ENCODE measurements at regions not wholly inside any gene's neighbourhood (a gene's known extent, or its start where the extent isn't known, plus 50 kb on each side); places are given as distances from the start of the nearest gene placed in this dataset.

- H3K4me1 ChIP-seq: no peaks in the 10 kb centered on the region
- in situ Hi-C loops (cut with MboI; ENCODE audit: low sequenced_read_pairs): loop anchor here (25.0 kb wide), 3 partner anchors 655 to 905 kb away; no protein-coding TSS in a partner anchor
- H3K9me3 ChIP-seq: no peaks in the 10 kb centered on the region
- H3K27me3 ChIP-seq (ENCODE audit: low read depth): no peaks in the 10 kb centered on the region
- no peak overlapping the region for H3K4me3 ChIP-seq
- DNase-seq (ENCODE audit: low spot score in 2 of 2): no peak
- H3K36me3 ChIP-seq (replicated peaks): no peaks in the 10 kb centered on the region
Observed at GRCh38 chr4:138032222-138032621, 209.9 kb downstream of the SLC7A11 start.

GRCh38 chr4:138030375-138030774 is 211.8 kb downstream of the SLC7A11 start:
- no peak overlapping the region for H3K4me3 ChIP-seq
- in situ Hi-C loops (cut with MboI; ENCODE audit: low sequenced_read_pairs): loop anchor here (25.0 kb wide), 3 partner anchors 657 to 907 kb away; no protein-coding TSS in a partner anchor

GRCh38 chr4:138028923-138029322 is 213.2 kb downstream of the SLC7A11 start:
- DNase-seq (ENCODE audit: low spot score in 2 of 2): no peak
- no peaks in the 10 kb centered on the region for H3K4me1 ChIP-seq
- in situ Hi-C loops (cut with MboI; ENCODE audit: low sequenced_read_pairs): loop anchor here (25.0 kb wide), 3 partner anchors 658 to 908 kb away; no protein-coding TSS in a partner anchor
- H3K36me3 ChIP-seq (replicated peaks): no peaks in the 10 kb centered on the region
- H3K4me3 ChIP-seq: no peak overlapping the region
- no peaks in the 10 kb centered on the region for H3K27me3 ChIP-seq (ENCODE audit: low read depth)
- H3K9me3 ChIP-seq: no peaks in the 10 kb centered on the region

More at GRCh38 chr4:138030375-138030774, 211.8 kb downstream of the SLC7A11 start:
- no peaks in the 10 kb centered on the region for H3K36me3 ChIP-seq (replicated peaks)
- H3K4me1 ChIP-seq: no peaks in the 10 kb centered on the region
- no peaks in the 10 kb centered on the region for H3K9me3 ChIP-seq
- H3K27me3 ChIP-seq (ENCODE audit: low read depth): no peaks in the 10 kb centered on the region
- no peak for DNase-seq (ENCODE audit: low spot score in 2 of 2)

- Histone ChIP-seq H3K27me3 (ENCODE audit: low read depth) (no peaks in the 10 kb centered on the region), H3K4me3 (no peak overlapping the region), H3K9me3 (no peaks in the 10 kb centered on the region), H3K4me1 (no peaks in the 10 kb centered on the region), H3K36me3 (replicated peaks) (no peaks in the 10 kb centered on the region)
- in situ Hi-C loops (cut with MboI; ENCODE audit: low sequenced_read_pairs): no loop called here
- no peak for DNase-seq (ENCODE audit: low spot score in 2 of 2)
Observed at GRCh38 chr4:138021139-138021830, 220.9 kb downstream of the SLC7A11 start.

GRCh38 chr4:138014590-138015288 is 227.4 kb downstream of the SLC7A11 start:
- no peaks in the 10 kb centered on the region for H3K9me3 ChIP-seq
- no peaks in the 10 kb centered on the region for H3K27me3 ChIP-seq (ENCODE audit: low read depth)
- no peak overlapping the region for H3K4me3 ChIP-seq
- DNase-seq (ENCODE audit: low spot score in 2 of 2): no peak
- H3K36me3 ChIP-seq (replicated peaks): no peaks in the 10 kb centered on the region
- H3K4me1 ChIP-seq: no peaks in the 10 kb centered on the region
- in situ Hi-C loops (cut with MboI; ENCODE audit: low sequenced_read_pairs): no loop called here

- no peaks in the 10 kb centered on the region for H3K36me3 ChIP-seq (replicated peaks)
- H3K27me3 ChIP-seq (ENCODE audit: low read depth): no peaks in the 10 kb centered on the region
- H3K4me1 ChIP-seq: no peaks in the 10 kb centered on the region
- H3K9me3 ChIP-seq: no peaks in the 10 kb centered on the region
- no peak for DNase-seq (ENCODE audit: low spot score in 2 of 2)
- H3K4me3 ChIP-seq: no peak overlapping the region
- in situ Hi-C loops (cut with MboI; ENCODE audit: low sequenced_read_pairs): no loop called here
Observed at GRCh38 chr4:138013625-138014024, 228.5 kb downstream of the SLC7A11 start.

- Histone ChIP-seq H3K4me3 (no peak overlapping the region), H3K27me3 (ENCODE audit: low read depth) (no peaks in the 10 kb centered on the region), H3K4me1 (no peaks in the 10 kb centered on the region), H3K36me3 (replicated peaks) (no peaks in the 10 kb centered on the region), H3K9me3 (no peaks in the 10 kb centered on the region)
- in situ Hi-C loops (cut with MboI; ENCODE audit: low sequenced_read_pairs): no loop called here
- DNase-seq (ENCODE audit: low spot score in 2 of 2): no peak
Observed at GRCh38 chr4:138010639-138011038, 231.5 kb downstream of the SLC7A11 start.

GRCh38 chr4:138007572-138007971 is 234.6 kb downstream of the SLC7A11 start:
- H3K9me3 ChIP-seq: no peaks in the 10 kb centered on the region
- peaks cover 2% of the 10 kb centered on the region; the same call in 1 of the 2 replicates for H3K4me1 ChIP-seq
- H3K4me3 ChIP-seq: no peak overlapping the region
- in situ Hi-C loops (cut with MboI; ENCODE audit: low sequenced_read_pairs): no loop called here
- no peak for DNase-seq (ENCODE audit: low spot score in 2 of 2)
- no peaks in the 10 kb centered on the region for H3K36me3 ChIP-seq (replicated peaks)
- H3K27me3 ChIP-seq (ENCODE audit: low read depth): no peaks in the 10 kb centered on the region

GRCh38 chr4:138005486-138005885 is 236.7 kb downstream of the SLC7A11 start:
- DNase-seq (ENCODE audit: low spot score in 2 of 2): no peak
- no peak overlapping the region for H3K4me3 ChIP-seq
- H3K36me3 ChIP-seq (replicated peaks): no peaks in the 10 kb centered on the region
- in situ Hi-C loops (cut with MboI; ENCODE audit: low sequenced_read_pairs): no loop called here
- H3K27me3 ChIP-seq (ENCODE audit: low read depth): no peaks in the 10 kb centered on the region
- H3K4me1 ChIP-seq: peaks cover 3% of the 10 kb centered on the region; the same call in 1 of the 2 replicates
- H3K9me3 ChIP-seq: no peaks in the 10 kb centered on the region

- Histone ChIP-seq H3K4me3 (no peak overlapping the region), H3K9me3 (no peaks in the 10 kb centered on the region), H3K36me3 (replicated peaks) (no peaks in the 10 kb centered on the region), H3K27me3 (ENCODE audit: low read depth) (no peaks in the 10 kb centered on the region), H3K4me1 (peaks cover 3% of the 10 kb centered on the region; the same call in 1 of the 2 replicates)
- in situ Hi-C loops (cut with MboI; ENCODE audit: low sequenced_read_pairs): no loop called here
- DNase-seq (ENCODE audit: low spot score in 2 of 2): no peak
Observed at GRCh38 chr4:138003248-138003647, 238.9 kb downstream of the SLC7A11 start.

- no peak overlapping the region for H3K4me3 ChIP-seq
- H3K4me1 ChIP-seq: peaks cover 3% of the 10 kb centered on the region; the same call in 1 of the 2 replicates
- in situ Hi-C loops (cut with MboI; ENCODE audit: low sequenced_read_pairs): no loop called here
- no peak for DNase-seq (ENCODE audit: low spot score in 2 of 2)
- H3K36me3 ChIP-seq (replicated peaks): no peaks in the 10 kb centered on the region
- no peaks in the 10 kb centered on the region for H3K9me3 ChIP-seq
- H3K27me3 ChIP-seq (ENCODE audit: low read depth): no peaks in the 10 kb centered on the region
Observed at GRCh38 chr4:137998666-137999429, 243.3 kb downstream of the SLC7A11 start.

- Histone ChIP-seq H3K4me3 (no peak overlapping the region), H3K27me3 (ENCODE audit: low read depth) (no peaks in the 10 kb centered on the region), H3K36me3 (replicated peaks) (no peaks in the 10 kb centered on the region), H3K4me1 (peaks cover under 1% of the 10 kb centered on the region; the same call in 1 of the 2 replicates), H3K9me3 (no peaks in the 10 kb centered on the region)
- in situ Hi-C loops (cut with MboI; ENCODE audit: low sequenced_read_pairs): no loop called here
- no peak for DNase-seq (ENCODE audit: low spot score in 2 of 2)
Observed at GRCh38 chr4:137997496-137997895, 244.7 kb downstream of the SLC7A11 start.

GRCh38 chr4:137994853-137995252 is 247.3 kb downstream of the SLC7A11 start:
- Histone ChIP-seq H3K27me3 (ENCODE audit: low read depth) (no peaks in the 10 kb centered on the region), H3K9me3 (no peaks in the 10 kb centered on the region), H3K36me3 (replicated peaks) (no peaks in the 10 kb centered on the region), H3K4me1 (no peaks in the 10 kb centered on the region), H3K4me3 (no peak overlapping the region)
- in situ Hi-C loops (cut with MboI; ENCODE audit: low sequenced_read_pairs): no loop called here
- DNase-seq (ENCODE audit: low spot score in 2 of 2): no peak

- Histone ChIP-seq H3K27me3 (ENCODE audit: low read depth) (no peaks in the 10 kb centered on the region), H3K4me3 (no peak overlapping the region), H3K9me3 (no peaks in the 10 kb centered on the region), H3K36me3 (replicated peaks) (no peaks in the 10 kb centered on the region), H3K4me1 (no peaks in the 10 kb centered on the region)
- no peak for DNase-seq (ENCODE audit: low spot score in 2 of 2)
- in situ Hi-C loops (cut with MboI; ENCODE audit: low sequenced_read_pairs): no loop called here
Observed at GRCh38 chr4:137993232-137993631, 248.9 kb downstream of the SLC7A11 start.
